Lower leg skin (tissue), 4 donors: ENCODE measurements at regions not wholly inside any gene's neighbourhood (a gene's known extent, or its start where the extent isn't known, plus 50 kb on each side); places are given as distances from the start of the nearest gene placed in this dataset.

ENCODE experiments used
- DNase-seq, 2 donors: peaks; one replicate each; pipeline ENCODE4 v3.0.0-alpha.2; 2019; ENCODE audit warnings: low spot score in 2 of 2
- H3K4me3 ChIP-seq: fragments of 200-600 bp; sonication (generic); 2 replicates; pipeline ENCODE4 v1.5.1; 2017; ENCODE audit warnings: mild to moderate bottlenecking, low read depth; ENCODE audit not compliant: poor library complexity, severe bottlenecking
- CTCF ChIP-seq, 3 donors: fragments of 450-650 bp; IDR thresholded peaks; one replicate each; pipeline ENCODE4 v1.5.1; 2016; ENCODE audit warnings: antibody characterized with exemption in 3 of 3, mild to moderate bottlenecking in 3 of 3, moderate library complexity in 2 of 3
- POLR2A ChIP-seq, 2 donors: fragments of 450-650 bp; IDR thresholded peaks; one replicate each; pipeline ENCODE4 v1.6.1; 2016 to 2017; ENCODE audit warnings: antibody characterized with exemption in 2 of 2, mild to moderate bottlenecking in 1 of 2, moderate library complexity in 1 of 2
- WGBS, 2 donors: methylation state at CpG; one replicate each; pipeline ENCODE4 v1.1.5; 2018; 5-methylcytosine and 5-hydroxymethylcytosine counted together
- intact Hi-C: fragments of 100-400 bp; cut with DNase I; formaldehyde crosslinking; loops from one replicate; pipeline ENCODE4 v1.15.0; 2023; ENCODE audit warnings: low total_unique reads

- WGBS, 2 donors: 46 to 47% methylated on average over 8 of the region's 8 CpGs
- intact Hi-C loops: no loop called here
- no peak for DNase-seq
- H3K4me3 ChIP-seq: no peak overlapping the region
- TF ChIP-seq POLR2A (IDR thresholded peaks at IDR 0.05): no peak
- TF ChIP-seq CTCF (IDR thresholded peaks at IDR 0.05): no peak
Observed at GRCh38 chr22:47847131-47847890, 1084.9 kb downstream of the TBC1D22A start.

GRCh38 chr22:47846206-47846605 lies 1083.8 kb downstream of the TBC1D22A start:
- no peak overlapping the region for H3K4me3 ChIP-seq
- 64 to 68% methylated on average over 2 of the region's 2 CpGs for WGBS, 2 donors
- intact Hi-C loops: no loop called here
- TF ChIP-seq CTCF (IDR thresholded peaks at IDR 0.05) (no peak), POLR2A (IDR thresholded peaks at IDR 0.05) (no peak)
- DNase-seq: no peak

DNA sequence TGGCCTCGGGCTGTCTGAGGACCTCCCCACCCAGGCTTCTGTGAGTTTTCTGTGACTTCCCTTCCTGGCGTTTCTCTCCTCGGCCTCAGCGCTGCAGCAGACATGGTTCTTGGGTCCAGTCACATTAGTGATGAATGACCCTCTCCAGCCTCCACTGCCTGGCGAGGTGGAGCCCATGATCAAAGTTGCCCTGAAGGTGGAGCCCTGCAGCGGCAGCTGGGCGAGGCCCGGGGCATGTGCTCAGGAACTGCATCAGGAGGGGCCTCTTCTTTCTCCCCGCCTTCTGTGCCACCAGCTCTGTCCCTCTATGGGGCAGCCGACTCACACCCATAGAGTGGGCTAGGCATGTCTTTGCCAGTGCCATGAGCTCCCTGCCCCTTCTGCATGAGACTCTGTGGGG lies 1079.7 kb downstream of the TBC1D22A start:
- no peak overlapping the region for H3K4me3 ChIP-seq
- intact Hi-C loops: no loop called here
- TF ChIP-seq POLR2A (IDR thresholded peaks at IDR 0.05) (no peak), CTCF (IDR thresholded peaks at IDR 0.05) (no peak)
- no peak for DNase-seq
- 74 to 86% methylated on average over 10 of the region's 10 CpGs for WGBS, 2 donors

DNA sequence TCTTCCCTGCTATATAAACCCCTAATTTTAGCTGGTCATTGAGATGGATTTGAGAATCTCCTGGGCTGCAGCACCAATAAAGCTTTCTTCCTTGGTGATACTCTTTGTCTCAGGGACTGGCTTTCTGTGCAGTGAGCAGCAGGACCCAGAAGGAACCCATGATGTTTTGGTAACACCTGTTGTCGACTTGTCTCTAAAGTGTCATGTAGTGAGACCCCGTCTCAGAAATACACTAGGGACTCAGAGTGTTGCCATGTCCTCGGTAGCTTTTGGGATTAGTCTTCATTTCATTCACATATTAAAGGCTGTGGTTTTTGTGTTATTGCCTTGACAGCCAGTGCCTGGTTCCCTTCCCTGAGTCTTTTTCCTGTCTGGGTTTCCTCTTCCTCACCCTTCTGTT lies 1078.7 kb downstream of the TBC1D22A start:
- TF ChIP-seq CTCF (IDR thresholded peaks at IDR 0.05): no peak
- TF ChIP-seq POLR2A (IDR thresholded peaks at IDR 0.05): no peak
- WGBS, 2 donors: 32 to 53% methylated on average over 3 of the region's 3 CpGs
- intact Hi-C loops: no loop called here
- H3K4me3 ChIP-seq: no peak overlapping the region
- no peak for DNase-seq

DNA sequence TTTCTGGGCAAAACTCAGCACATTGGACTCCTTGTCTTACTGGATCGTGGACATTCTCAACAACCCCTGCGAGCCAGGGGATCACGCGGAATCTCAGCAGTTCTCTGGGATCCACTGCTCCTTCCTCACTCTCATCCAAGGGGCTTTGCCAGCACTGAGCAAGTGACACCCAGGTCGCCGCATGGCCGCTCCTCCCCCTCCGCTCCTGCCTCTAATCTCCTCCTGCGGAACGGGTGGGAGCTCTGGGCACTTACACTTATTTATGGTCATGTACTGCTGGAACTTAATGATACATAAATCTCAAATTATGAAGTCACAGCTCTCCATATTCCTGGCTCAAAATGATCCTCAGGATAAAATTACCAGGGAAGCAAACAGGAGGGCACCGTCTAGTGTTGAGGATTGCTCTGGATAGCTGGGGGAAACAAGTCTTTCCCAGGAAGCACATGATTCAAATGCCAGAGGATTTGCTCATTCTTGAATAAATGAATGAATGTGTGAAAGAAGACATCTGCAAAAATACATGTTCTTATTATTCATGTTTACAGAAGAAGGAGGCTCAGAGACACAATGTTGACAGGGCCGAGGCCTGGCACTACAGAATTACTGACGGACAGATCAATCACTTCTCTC lies 1077.3 kb downstream of the TBC1D22A start:
- no peak for DNase-seq
- no peak for TF ChIP-seq CTCF (IDR thresholded peaks at IDR 0.05)
- no peak for TF ChIP-seq POLR2A (IDR thresholded peaks at IDR 0.05)
- intact Hi-C loops: no loop called here
- no peak overlapping the region for H3K4me3 ChIP-seq
- 85 to 88% methylated on average over 13 of the region's 13 CpGs for WGBS, 2 donors
